OCI-LY1 (cell line): ENCODE measurements at regions not wholly inside any gene's neighbourhood (a gene's known extent, or its start where the extent isn't known, plus 50 kb on each side); places are given as distances from the start of the nearest gene placed in this dataset.

Source experiments
- H2AFZ ChIP-seq: fragments of 200-600 bp; sonication (generic), shearing (Covaris generic); 2 replicates; pipeline ENCODE4 v1.6.0; 2014; ENCODE audit warnings: antibody characterized with exemption, mild to moderate bottlenecking, low read length
- H3F3A ChIP-seq: fragments of 200-600 bp; sonication (generic), shearing (Covaris generic); 2 replicates; pipeline ENCODE4 v1.6.0; 2014; ENCODE audit warnings: mild to moderate bottlenecking, antibody characterized with exemption, low read length, moderate library complexity; ENCODE audit not compliant: insufficient read depth
- H3K27ac ChIP-seq: fragments of 200-600 bp; sonication (generic); 2 replicates; pipeline ENCODE4 v1.5.1; 2014; ENCODE audit warnings: low read length, mixed run types, mild to moderate bottlenecking, low read depth; ENCODE audit not compliant: poor library complexity, severe bottlenecking
- H3K27me3 ChIP-seq: fragments of 200-600 bp; sonication (generic); 2 replicates; pipeline ENCODE4 v1.6.0; 2014; ENCODE audit warnings: antibody characterized with exemption, mild to moderate bottlenecking, low read length, moderate library complexity; ENCODE audit not compliant: insufficient read depth
- H3K36me3 ChIP-seq: fragments of 200-600 bp; sonication (generic); 2 replicates; pipeline ENCODE4 v1.6.1; 2014; ENCODE audit warnings: mild to moderate bottlenecking, antibody characterized with exemption, low read length, moderate library complexity, mixed read lengths; ENCODE audit not compliant: insufficient read depth
- H3K4me1 ChIP-seq: fragments of 200-600 bp; sonication (generic); 2 replicates; pipeline ENCODE4 v1.5.1; 2014; ENCODE audit warnings: mild to moderate bottlenecking, low read length, moderate library complexity; ENCODE audit not compliant: insufficient read depth, severe bottlenecking
- H3K4me2 ChIP-seq: fragments of 200-600 bp; sonication (generic), shearing (Covaris generic); 2 replicates; pipeline ENCODE4 v1.6.1; 2014; ENCODE audit warnings: low read length
- H3K4me3 ChIP-seq: fragments of 200-600 bp; sonication (generic); 2 replicates; pipeline ENCODE4 v1.5.1; 2014; ENCODE audit warnings: low read length, low read depth, mild to moderate bottlenecking, mixed read lengths; ENCODE audit not compliant: poor library complexity, severe bottlenecking
- H3K79me2 ChIP-seq: fragments of 200-600 bp; shearing (Covaris generic); 2 replicates; pipeline ENCODE4 v1.6.1; 2016; ENCODE audit warnings: mixed run types, low read length, mixed read lengths; ENCODE audit not compliant: insufficient read depth
- H3K9ac ChIP-seq: fragments of 200-600 bp; sonication (generic), shearing (Covaris generic); 2 replicates; pipeline ENCODE4 v1.6.1; 2014; ENCODE audit warnings: mild to moderate bottlenecking, low read length, mixed read lengths
- H3K9me2 ChIP-seq: fragments of 200-600 bp; sonication (generic), shearing (Covaris generic); 2 replicates; pipeline ENCODE4 v1.6.1; 2014; ENCODE audit warnings: low read depth, mild to moderate bottlenecking, low read length, mixed read lengths
- H3K9me3 ChIP-seq: fragments of 200-600 bp; shearing (Covaris generic); 2 replicates; pipeline ENCODE4 v1.6.1; 2014; ENCODE audit warnings: low read length, mixed read lengths
- H4K20me1 ChIP-seq: fragments of 200-600 bp; sonication (generic), shearing (Covaris generic); 2 replicates; pipeline ENCODE4 v1.6.0; 2016; ENCODE audit warnings: mild to moderate bottlenecking, low read length; ENCODE audit not compliant: insufficient read depth
- CTCF ChIP-seq: fragments of 200-600 bp; sonication (generic), shearing (Covaris generic); IDR thresholded peaks from 2 replicates; pipeline ENCODE4 v1.5.1; 2017; ENCODE audit warnings: mild to moderate bottlenecking, antibody characterized with exemption, low read length, moderate library complexity, mixed read lengths
- EZH2 ChIP-seq: fragments of 200-600 bp; sonication (generic), shearing (Covaris generic); IDR thresholded peaks from 2 replicates; pipeline ENCODE4 v1.8.0; 2017; ENCODE audit warnings: borderline replicate concordance, mixed run types, mild to moderate bottlenecking, antibody characterized with exemption, low read length, moderate library complexity, mixed read lengths

- Histone ChIP-seq H3K4me1 (no peaks in the 10 kb centered on the region), H3K9ac (no peak overlapping the region), H3K27ac (no peak overlapping the region), H3K36me3 (no peaks in the 10 kb centered on the region), H4K20me1 (no peaks in the 10 kb centered on the region), H3F3A (no peaks in the 10 kb centered on the region), H3K79me2 (no peaks in the 10 kb centered on the region), H3K9me3 (no peaks in the 10 kb centered on the region), H3K9me2 (no peaks in the 10 kb centered on the region), H3K4me2 (no peak overlapping the region), H3K27me3 (no peaks in the 10 kb centered on the region), H2AFZ (no peak overlapping the region), H3K4me3 (no peak overlapping the region)
- peak; percentile 56 for TF ChIP-seq CTCF
- no peak for TF ChIP-seq EZH2
These were observed 65.6 kb upstream of the HTR2A start for GRCh38 chr13:46962281-46962941.

DNA sequence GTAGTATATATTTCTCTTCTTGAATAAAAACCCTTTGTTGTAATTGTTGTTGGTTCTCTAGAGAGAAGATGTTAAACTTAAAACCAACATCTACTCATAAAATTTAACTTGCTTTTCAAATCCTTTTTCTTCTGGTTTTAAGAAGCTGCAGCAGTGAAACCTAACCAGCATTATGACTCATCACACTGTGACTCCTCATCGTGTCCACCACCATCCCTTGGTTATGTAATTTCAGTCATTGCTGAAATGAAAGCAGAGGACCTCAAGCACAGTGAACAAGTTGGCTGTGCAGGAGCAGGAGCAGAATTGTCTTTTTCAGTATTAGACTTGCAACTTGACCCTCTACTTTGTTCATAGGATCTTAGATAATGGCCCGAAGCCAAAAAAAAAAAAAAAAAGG, 64.9 kb upstream of the HTR2A start:
- H3K9ac ChIP-seq, result no peak overlapping the region
- no peaks in the 10 kb centered on the region for H3K4me1 ChIP-seq
- H3K4me2 ChIP-seq, result no peak overlapping the region
- H3K4me3 ChIP-seq, result no peak overlapping the region
- no peak overlapping the region for H2AFZ ChIP-seq
- TF ChIP-seq CTCF (no peak), EZH2 (no peak)
- no peaks in the 10 kb centered on the region for H3K27me3 ChIP-seq
- H3K36me3 ChIP-seq, result no peaks in the 10 kb centered on the region
- H3K9me2 ChIP-seq, result no peaks in the 10 kb centered on the region
- no peaks in the 10 kb centered on the region for H4K20me1 ChIP-seq
- H3K27ac ChIP-seq, result no peak overlapping the region
- H3K79me2 ChIP-seq, result no peaks in the 10 kb centered on the region
- H3F3A ChIP-seq, result no peaks in the 10 kb centered on the region
- no peaks in the 10 kb centered on the region for H3K9me3 ChIP-seq

GRCh38 chr13:46953941-46954340, 57.1 kb upstream of the HTR2A start:
- H3K27ac ChIP-seq, result no peak overlapping the region
- H3K9ac ChIP-seq, result no peak overlapping the region
- H2AFZ ChIP-seq, result no peak overlapping the region
- no peaks in the 10 kb centered on the region for H3K4me1 ChIP-seq
- H3K4me2 ChIP-seq, result no peak overlapping the region
- no peak overlapping the region for H3K4me3 ChIP-seq
- TF ChIP-seq EZH2, result no peak
- TF ChIP-seq CTCF, result no peak
- no peaks in the 10 kb centered on the region for H3K9me3 ChIP-seq
- H4K20me1 ChIP-seq, result no peaks in the 10 kb centered on the region
- no peaks in the 10 kb centered on the region for H3K9me2 ChIP-seq
- H3K36me3 ChIP-seq, result no peaks in the 10 kb centered on the region
- H3K79me2 ChIP-seq, result no peaks in the 10 kb centered on the region
- no peaks in the 10 kb centered on the region for H3F3A ChIP-seq
- H3K27me3 ChIP-seq, result no peaks in the 10 kb centered on the region
